Stomach (tissue), 4 donors: ENCODE measurements at regions not wholly inside any gene's neighbourhood (a gene's known extent, or its start where the extent isn't known, plus 50 kb on each side); places are given as distances from the start of the nearest gene placed in this dataset.

Source experiments
- EP300 ChIP-seq: sonication (generic); formaldehyde crosslinking; IDR thresholded peaks from one replicate; pipeline ENCODE4 v1.6.1; 2017; ENCODE audit warnings: antibody characterized with exemption
- POLR2A ChIP-seq, 4 donors: fragments of 450-650 bp; IDR thresholded peaks; one replicate each; pipeline ENCODE4 v1.6.1; 2016; ENCODE audit warnings: antibody characterized with exemption in 4 of 4, control low read depth in 2 of 4, mild to moderate bottlenecking in 1 of 4, moderate library complexity in 1 of 4
- POLR2AphosphoS5 ChIP-seq, 3 donors: sonication (generic); formaldehyde crosslinking; IDR thresholded peaks; one replicate each; pipeline ENCODE4 v1.6.1; 2016; ENCODE audit warnings: antibody characterized with exemption in 3 of 3
- TF ChIP-seq, protein P1 (sequence below), 7 experiments: fragments of 450-650 bp in 4 of 7; fragments of 200-600 bp in 3 of 7; sonication (generic) in 3 of 7; IDR thresholded peaks; one replicate each; pipeline ENCODE4 v1.5.1; 2016 to 2019; ENCODE audit warnings: antibody characterized with exemption in 7 of 7, control low read depth in 2 of 7, mild to moderate bottlenecking in 1 of 7

DNA sequence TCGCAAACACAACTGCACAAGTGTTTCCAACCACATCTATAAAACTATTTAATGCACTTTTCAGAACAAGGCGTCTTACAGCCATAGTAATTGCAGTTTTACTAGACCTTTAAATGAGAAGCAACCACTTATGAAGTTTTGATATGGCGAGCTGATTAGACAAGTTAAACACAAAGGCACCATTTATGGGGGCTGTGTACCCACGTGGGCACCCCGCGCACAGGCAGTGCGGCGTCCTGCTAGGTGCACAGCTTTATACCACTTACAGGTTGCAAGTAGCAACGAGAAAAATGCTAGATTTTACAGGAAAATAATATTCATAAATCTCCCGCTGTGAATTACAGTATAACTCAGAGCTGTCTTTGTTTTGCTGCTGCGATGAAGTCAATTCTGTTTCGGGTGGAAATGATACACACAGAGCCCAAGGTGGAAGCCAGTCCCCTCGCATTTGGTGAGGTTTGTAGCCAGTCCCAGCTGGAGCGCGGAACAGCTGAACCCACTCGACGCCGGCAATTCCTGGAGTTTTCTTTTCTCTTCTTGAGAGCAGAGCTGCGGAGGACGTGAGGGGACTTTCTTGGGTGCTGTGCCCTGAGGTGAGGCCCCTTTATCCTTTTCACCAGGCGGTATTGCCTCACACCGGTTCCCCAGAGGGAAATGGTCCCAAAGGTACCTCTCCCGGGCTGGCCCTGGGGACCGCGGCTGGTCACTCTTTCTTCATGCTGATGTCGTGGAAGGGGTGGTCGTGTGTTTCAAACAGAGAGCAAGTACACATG, 76.7 kb downstream of the PTGR3 start:
- TF ChIP-seq, protein P1, sequence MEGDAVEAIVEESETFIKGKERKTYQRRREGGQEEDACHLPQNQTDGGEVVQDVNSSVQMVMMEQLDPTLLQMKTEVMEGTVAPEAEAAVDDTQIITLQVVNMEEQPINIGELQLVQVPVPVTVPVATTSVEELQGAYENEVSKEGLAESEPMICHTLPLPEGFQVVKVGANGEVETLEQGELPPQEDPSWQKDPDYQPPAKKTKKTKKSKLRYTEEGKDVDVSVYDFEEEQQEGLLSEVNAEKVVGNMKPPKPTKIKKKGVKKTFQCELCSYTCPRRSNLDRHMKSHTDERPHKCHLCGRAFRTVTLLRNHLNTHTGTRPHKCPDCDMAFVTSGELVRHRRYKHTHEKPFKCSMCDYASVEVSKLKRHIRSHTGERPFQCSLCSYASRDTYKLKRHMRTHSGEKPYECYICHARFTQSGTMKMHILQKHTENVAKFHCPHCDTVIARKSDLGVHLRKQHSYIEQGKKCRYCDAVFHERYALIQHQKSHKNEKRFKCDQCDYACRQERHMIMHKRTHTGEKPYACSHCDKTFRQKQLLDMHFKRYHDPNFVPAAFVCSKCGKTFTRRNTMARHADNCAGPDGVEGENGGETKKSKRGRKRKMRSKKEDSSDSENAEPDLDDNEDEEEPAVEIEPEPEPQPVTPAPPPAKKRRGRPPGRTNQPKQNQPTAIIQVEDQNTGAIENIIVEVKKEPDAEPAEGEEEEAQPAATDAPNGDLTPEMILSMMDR (IDR thresholded peaks at IDR 0.05): no peak
- TF ChIP-seq POLR2A (IDR thresholded peaks at IDR 0.05): no peak
- no peak for TF ChIP-seq POLR2AphosphoS5 (IDR thresholded peaks at IDR 0.05)
- no peak for TF ChIP-seq EP300
